CD4-positive, alpha-beta memory T cell (primary cell): ENCODE measurements at regions not wholly inside any gene's neighbourhood (a gene's known extent, or its start where the extent isn't known, plus 50 kb on each side); places are given as distances from the start of the nearest gene placed in this dataset.
A peak's percentile ranks its signal among the peaks of the same experiment; 100 is the strongest.

Source experiments
- CTCF ChIA-PET: fragments of 350-600 bp; sonication (Branson Sonifier 250); formaldehyde crosslinking; loops from one replicate; lab custom pipeline; 2021; ENCODE audit warnings: inconsistent platforms; ENCODE audit not compliant: partially characterized antibody; lab: Charles Lee
- POLR2A ChIA-PET: fragments of 350-600 bp; sonication (Branson Sonifier 250); formaldehyde crosslinking; loops from one replicate; lab custom pipeline; 2021; ENCODE audit not compliant: partially characterized antibody; lab: Charles Lee
- DNase-seq, 5 donors: peaks; one replicate each; pipeline versions ENCODE4 v3.0.0 to v3.0.0-alpha.2; 2020 to 2022; ENCODE audit warnings: mixed read lengths in 1 of 5
- H3K27ac ChIP-seq: one replicate; pipeline ENCODE4 v1.7.0; 2013; ENCODE audit warnings: low read depth, low read length
- H3K27me3 ChIP-seq: 2 replicates; pipeline ENCODE4 v1.7.0; 2013; ENCODE audit warnings: mild to moderate bottlenecking, low read length, moderate library complexity; ENCODE audit not compliant: insufficient read depth
- H3K36me3 ChIP-seq: 2 replicates; pipeline ENCODE4 v1.7.0; 2013; ENCODE audit warnings: mild to moderate bottlenecking, low read length, moderate library complexity; ENCODE audit not compliant: insufficient read depth
- H3K4me1 ChIP-seq: 2 replicates; pipeline ENCODE4 v1.7.0; 2013; ENCODE audit warnings: mild to moderate bottlenecking, low read length, moderate library complexity; ENCODE audit not compliant: insufficient read depth
- H3K4me3 ChIP-seq, 2 donors: one replicate each; pipeline ENCODE4 v1.7.0; 2013; ENCODE audit warnings: low read length in 2 of 2, mild to moderate bottlenecking in 1 of 2
- H3K9me3 ChIP-seq, 2 donors: one replicate each; pipeline ENCODE4 v1.7.0; 2013; ENCODE audit warnings: low read length in 2 of 2, control low read depth in 1 of 2; ENCODE audit not compliant: control insufficient read depth in 1 of 2
- H3K27ac Mint-ChIP-seq, 7 donors: one replicate each; pipeline ENCODE4 v1.8.0; 2020 to 2021; ENCODE audit warnings: mixed read lengths in 7 of 7, mild to moderate bottlenecking in 6 of 7, inconsistent platforms in 3 of 7, moderate library complexity in 3 of 7
- H3K27me3 Mint-ChIP-seq, 2 donors: one replicate each; pipeline ENCODE4 v1.8.0; 2020 to 2021; ENCODE audit warnings: mixed read lengths in 2 of 2
- H3K36me3 Mint-ChIP-seq, 2 donors: one replicate each; pipeline ENCODE4 v1.8.0; 2020 to 2021; ENCODE audit warnings: mixed read lengths in 2 of 2, inconsistent platforms in 1 of 2, mild to moderate bottlenecking in 1 of 2
- H3K4me1 Mint-ChIP-seq, 4 donors: one replicate each; pipeline ENCODE4 v1.8.0; 2020 to 2021; ENCODE audit warnings: mixed read lengths in 4 of 4, mild to moderate bottlenecking in 1 of 4
- H3K4me3 Mint-ChIP-seq, 8 donors: one replicate each; pipeline ENCODE4 v1.8.0; 2020 to 2021; ENCODE audit warnings: mixed read lengths in 8 of 8, mild to moderate bottlenecking in 7 of 8, moderate library complexity in 6 of 8, inconsistent platforms in 3 of 8
- H3K9me3 Mint-ChIP-seq, 8 donors: one replicate each; pipeline ENCODE4 v1.8.0; 2020 to 2021; ENCODE audit warnings: mixed read lengths in 8 of 8, mild to moderate bottlenecking in 5 of 8, inconsistent platforms in 3 of 8, moderate library complexity in 1 of 8
- intact Hi-C: fragments of 100-400 bp; cut with micrococcal nuclease; formaldehyde crosslinking; loops from one replicate; pipeline ENCODE4 v1.15.1; 2023

DNA sequence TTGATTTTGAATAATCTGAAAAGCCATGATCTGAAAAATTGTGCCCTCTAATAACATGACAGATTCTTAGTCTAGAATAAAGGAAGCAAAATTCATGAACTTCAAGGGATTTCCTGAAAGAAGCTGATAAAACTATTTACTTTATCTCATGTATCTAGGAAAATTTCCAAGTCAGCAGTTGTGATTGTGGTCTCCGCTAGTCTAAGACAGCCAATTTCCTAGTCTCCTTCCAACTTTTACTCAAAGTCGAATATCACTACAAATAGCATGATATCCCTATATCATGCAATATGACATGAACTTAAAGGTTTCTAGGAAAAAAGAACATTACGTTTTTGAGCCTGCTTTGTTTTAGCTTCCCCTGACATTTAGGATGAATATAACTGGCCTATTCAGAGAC lies 202.1 kb upstream of the GHITM start:
- Histone ChIP-seq H3K4me1 (no peaks in the 10 kb centered on the region), H3K36me3 (no peaks in the 10 kb centered on the region), H3K27me3 (no peaks in the 10 kb centered on the region), H3K4me3 (no peak overlapping the region), H3K27ac (no peak overlapping the region), H3K9me3 (no peaks in the 10 kb centered on the region)
- ChIA-PET POLR2A (no interaction called here), CTCF (no interaction called here)
- H3K9me3 Mint-ChIP-seq = no peaks in the 10 kb centered on the region
- no peaks in the 10 kb centered on the region for H3K4me1 Mint-ChIP-seq
- H3K36me3 Mint-ChIP-seq = no peaks in the 10 kb centered on the region
- intact Hi-C loops = no loop called here
- H3K4me3 Mint-ChIP-seq = no peak overlapping the region
- H3K27ac Mint-ChIP-seq = no peak overlapping the region
- no peak for DNase-seq
- peaks cover 0 to 2% of the 10 kb centered on the region in 2 donors for H3K27me3 Mint-ChIP-seq

DNA sequence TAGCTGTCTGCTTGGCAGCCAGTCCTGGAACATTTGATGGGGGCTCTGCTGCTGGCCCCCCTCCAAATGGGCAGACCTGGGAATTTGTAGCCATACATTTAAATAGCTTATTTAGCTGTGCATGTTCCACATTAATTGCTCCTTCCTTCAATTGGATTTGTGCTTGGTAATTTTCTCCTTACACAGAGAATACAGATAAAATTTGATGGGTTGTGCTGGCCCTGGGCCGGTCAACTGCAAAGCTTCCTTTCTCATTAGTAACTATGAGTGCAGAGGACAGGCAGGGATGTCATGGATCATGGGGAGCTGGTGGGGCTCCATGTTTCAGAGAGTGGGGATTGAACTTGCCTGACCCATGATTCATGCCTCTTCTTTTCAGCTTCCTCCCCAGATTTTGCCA lies 201.5 kb upstream of the GHITM start:
- intact Hi-C loops = no loop called here

DNA sequence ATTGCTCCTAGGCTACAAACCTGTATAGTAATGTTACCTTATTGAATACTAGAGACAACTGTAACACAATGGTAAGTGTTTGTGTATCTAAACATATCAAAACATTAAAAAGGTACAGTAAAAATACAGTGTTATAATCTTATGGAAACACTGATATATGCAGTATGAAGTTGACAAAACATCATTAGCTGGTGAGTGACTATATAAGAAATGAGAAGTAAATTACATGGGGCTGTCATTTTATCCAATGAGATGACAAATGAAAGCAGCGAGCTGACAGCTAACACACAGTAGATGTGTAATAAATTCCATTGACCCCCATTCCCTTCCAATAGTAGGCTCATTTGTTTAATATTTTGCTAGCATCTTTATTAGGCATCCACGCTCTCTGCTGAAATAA lies 198.1 kb upstream of the GHITM start:
- peaks cover 0 to 8% of the 10 kb centered on the region in 2 donors for H3K27me3 Mint-ChIP-seq

More for the DNA sequence above, 201.5 kb upstream of the GHITM start:
- H3K27ac ChIP-seq = no peak overlapping the region
- ChIA-PET CTCF (no interaction called here), POLR2A (no interaction called here)
- Mint-ChIP-seq H3K27me3 (peaks cover 0 to 2% of the 10 kb centered on the region in 2 donors), H3K4me3 (no peak overlapping the region), H3K4me1 (peaks cover 0 to 2% (median 0%) of the 10 kb centered on the region in 4 donors), H3K36me3 (no peaks in the 10 kb centered on the region), H3K27ac (no peak overlapping the region), H3K9me3 (no peaks in the 10 kb centered on the region)
- no peaks in the 10 kb centered on the region for H3K9me3 ChIP-seq
- no peak for DNase-seq
- no peaks in the 10 kb centered on the region for H3K27me3 ChIP-seq
- no peak overlapping the region for H3K4me3 ChIP-seq
- H3K36me3 ChIP-seq = no peaks in the 10 kb centered on the region
- H3K4me1 ChIP-seq = no peaks in the 10 kb centered on the region

DNA sequence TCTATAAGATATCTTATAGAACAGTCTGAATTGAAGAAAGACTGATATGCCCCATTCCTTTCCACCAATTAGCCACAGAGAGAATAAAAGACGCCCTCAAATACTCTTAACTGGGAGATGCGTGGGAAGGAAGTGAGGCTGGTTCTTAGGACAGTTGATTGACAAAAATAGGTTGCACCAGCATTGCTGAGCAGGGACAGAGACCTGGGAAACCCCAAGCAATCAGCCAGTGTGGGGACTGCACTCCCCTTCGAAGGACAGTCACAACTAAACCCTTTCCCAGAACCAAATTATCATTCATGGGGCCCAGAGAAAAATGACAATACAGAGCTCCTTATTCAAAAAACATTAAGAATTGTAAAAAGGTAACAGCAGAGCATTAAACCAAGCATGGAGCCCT lies 196.9 kb upstream of the GHITM start:
- DNase-seq = no peak
- peak overlapping the region in 1 of 7 donors; percentile 10 for H3K27ac Mint-ChIP-seq
- ChIA-PET CTCF (no interaction called here), POLR2A (no interaction called here)
- H3K4me3 Mint-ChIP-seq = no peak overlapping the region
- Histone ChIP-seq H3K4me1 (no peaks in the 10 kb centered on the region), H3K27ac (no peak overlapping the region), H3K36me3 (no peaks in the 10 kb centered on the region), H3K27me3 (no peaks in the 10 kb centered on the region), H3K4me3 (no peak overlapping the region), H3K9me3 (no peaks in the 10 kb centered on the region)
- H3K4me1 Mint-ChIP-seq = peaks cover 0 to 2% (median under 1%) of the 10 kb centered on the region in 4 donors
- intact Hi-C loops = no loop called here
- no peaks in the 10 kb centered on the region for H3K36me3 Mint-ChIP-seq
- peaks cover 3 to 10% of the 10 kb centered on the region in 2 donors for H3K27me3 Mint-ChIP-seq
- H3K9me3 Mint-ChIP-seq = no peaks in the 10 kb centered on the region

More for the DNA sequence above, 198.1 kb upstream of the GHITM start:
- Histone ChIP-seq H3K4me3 (no peak overlapping the region), H3K27ac (no peak overlapping the region), H3K27me3 (no peaks in the 10 kb centered on the region), H3K4me1 (no peaks in the 10 kb centered on the region), H3K9me3 (no peaks in the 10 kb centered on the region), H3K36me3 (no peaks in the 10 kb centered on the region)
- Mint-ChIP-seq H3K4me1 (peaks cover 0 to 2% (median under 1%) of the 10 kb centered on the region in 4 donors), H3K9me3 (no peaks in the 10 kb centered on the region), H3K27ac (no peak overlapping the region), H3K36me3 (no peaks in the 10 kb centered on the region), H3K4me3 (no peak overlapping the region)
- no peak for DNase-seq
- POLR2A ChIA-PET = no interaction called here
- intact Hi-C loops = no loop called here
- CTCF ChIA-PET = no interaction called here

DNA sequence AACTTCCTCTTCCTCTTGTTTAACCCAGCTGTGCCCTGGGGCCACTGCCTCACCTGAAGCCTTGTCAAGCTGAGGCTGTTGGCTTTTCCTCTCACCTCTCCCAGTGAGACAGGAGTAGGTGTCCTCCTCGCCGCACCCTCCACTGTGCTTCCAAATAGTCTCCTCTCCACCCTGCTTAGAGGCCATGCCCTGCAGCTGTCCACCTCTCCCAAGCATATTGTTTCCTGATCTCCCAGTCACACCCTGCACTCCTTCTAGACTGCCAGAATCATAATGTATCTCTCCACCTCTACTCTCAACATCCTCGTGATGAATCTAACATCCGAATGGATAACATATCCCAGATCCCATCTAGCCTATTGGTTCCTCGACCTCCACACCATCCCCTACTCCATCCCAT lies 196.3 kb upstream of the GHITM start:
- no peak overlapping the region for H3K4me3 ChIP-seq
- Mint-ChIP-seq H3K27ac (no peak overlapping the region), H3K36me3 (no peaks in the 10 kb centered on the region), H3K27me3 (peaks cover 4 to 10% of the 10 kb centered on the region in 2 donors), H3K4me3 (no peak overlapping the region), H3K4me1 (peaks cover 0 to 2% (median under 1%) of the 10 kb centered on the region in 4 donors), H3K9me3 (no peaks in the 10 kb centered on the region)
- H3K36me3 ChIP-seq = no peaks in the 10 kb centered on the region
- intact Hi-C loops = no loop called here
- no peak for DNase-seq
- no peaks in the 10 kb centered on the region for H3K4me1 ChIP-seq
- ChIA-PET CTCF (no interaction called here), POLR2A (no interaction called here)
- no peak overlapping the region for H3K27ac ChIP-seq
- H3K27me3 ChIP-seq = no peaks in the 10 kb centered on the region
- H3K9me3 ChIP-seq = no peaks in the 10 kb centered on the region

DNA sequence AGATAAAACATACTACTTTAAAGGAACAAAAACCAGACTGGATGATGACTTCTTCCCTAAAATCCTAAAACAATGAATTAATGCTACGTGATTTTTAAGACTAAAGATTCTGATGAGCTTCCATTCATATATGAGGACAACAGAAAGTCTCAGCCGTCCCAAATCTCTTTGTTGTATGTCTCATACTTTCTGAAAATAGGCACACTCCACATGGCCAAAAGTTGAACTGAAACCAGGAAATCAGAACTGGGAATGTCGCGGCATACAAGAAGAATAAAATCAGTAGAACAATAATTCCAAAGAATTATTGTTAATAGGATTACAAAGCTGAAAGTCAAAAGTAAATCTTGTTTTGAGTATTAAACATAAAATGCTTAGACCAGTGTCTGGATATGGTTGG lies 195.4 kb upstream of the GHITM start:
- CTCF ChIA-PET = no interaction called here
- peaks cover 4 to 10% of the 10 kb centered on the region in 2 donors for H3K27me3 Mint-ChIP-seq
- H3K4me3 ChIP-seq = no peak overlapping the region
- no peak overlapping the region for H3K27ac Mint-ChIP-seq
- H3K36me3 Mint-ChIP-seq = no peaks in the 10 kb centered on the region
- no peaks in the 10 kb centered on the region for H3K4me1 ChIP-seq
- H3K9me3 ChIP-seq = no peaks in the 10 kb centered on the region
- no peaks in the 10 kb centered on the region for H3K9me3 Mint-ChIP-seq
- no peak for DNase-seq
- no peak overlapping the region for H3K27ac ChIP-seq
- no peaks in the 10 kb centered on the region for H3K27me3 ChIP-seq
- H3K4me3 Mint-ChIP-seq = no peak overlapping the region
- intact Hi-C loops = no loop called here
- POLR2A ChIA-PET = no interaction called here
- no peaks in the 10 kb centered on the region for H3K36me3 ChIP-seq
- H3K4me1 Mint-ChIP-seq = peaks cover 0 to 2% (median under 1%) of the 10 kb centered on the region in 4 donors

DNA sequence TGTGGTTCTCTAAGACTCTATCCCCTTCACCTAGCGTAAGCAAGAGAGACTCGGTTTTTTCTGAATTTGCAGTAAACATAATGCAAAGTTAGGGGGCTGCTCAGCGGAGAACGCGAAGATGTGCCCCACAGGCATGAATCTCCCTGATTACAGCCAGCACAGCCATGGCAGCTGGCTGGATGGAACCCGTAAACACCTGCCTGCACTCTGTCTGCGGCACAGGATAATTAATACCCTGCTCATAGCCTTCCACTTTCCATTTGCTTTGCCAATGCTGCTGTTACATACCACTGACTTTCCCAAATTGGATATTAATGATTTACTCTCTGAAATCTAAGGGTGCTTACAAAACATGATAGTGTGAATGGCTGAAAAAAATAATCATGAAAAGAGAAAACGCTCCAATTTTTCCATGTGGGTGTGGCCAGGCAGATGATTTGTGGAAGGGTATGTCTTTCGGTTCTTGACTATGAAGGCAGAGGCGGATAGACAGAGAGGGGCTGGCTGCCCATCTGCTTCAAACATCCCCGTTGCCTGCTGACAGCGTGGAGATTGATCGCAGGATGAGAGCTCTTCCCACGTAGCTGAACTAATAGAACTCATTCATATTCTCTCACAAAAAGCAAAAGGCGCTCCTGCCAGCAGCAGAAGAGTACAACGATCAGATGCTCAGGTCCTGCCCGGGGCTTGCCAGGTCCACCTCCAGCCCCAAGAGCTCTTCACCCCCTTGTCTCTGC lies 193.2 kb upstream of the GHITM start:
- no peak overlapping the region for H3K4me3 ChIP-seq
- no peaks in the 10 kb centered on the region for H3K9me3 Mint-ChIP-seq
- H3K36me3 ChIP-seq = no peaks in the 10 kb centered on the region
- no peak overlapping the region for H3K4me3 Mint-ChIP-seq
- H3K27ac Mint-ChIP-seq = no peak overlapping the region
- H3K4me1 ChIP-seq = no peaks in the 10 kb centered on the region
- POLR2A ChIA-PET = no interaction called here
- H3K36me3 Mint-ChIP-seq = no peaks in the 10 kb centered on the region
- H3K27me3 ChIP-seq = no peaks in the 10 kb centered on the region
- H3K27me3 Mint-ChIP-seq = peaks cover 4 to 10% of the 10 kb centered on the region in 2 donors
- CTCF ChIA-PET = interaction anchor here (0.6 kb wide), 1 partner anchor 78 kb away, joined by 3 read pairs; no protein-coding TSS in a partner anchor
- intact Hi-C loops = no loop called here
- no peak overlapping the region for H3K27ac ChIP-seq
- peaks cover 0 to 2% (median under 1%) of the 10 kb centered on the region in 4 donors for H3K4me1 Mint-ChIP-seq
- H3K9me3 ChIP-seq = no peaks in the 10 kb centered on the region
- DNase-seq = peak in 1 of 5 donors; percentile 31
